NB4 (cell line): ENCODE measurements at regions not wholly inside any gene's neighbourhood (a gene's known extent, or its start where the extent isn't known, plus 50 kb on each side); places are given as distances from the start of the nearest gene placed in this dataset.

Source experiments
- MYC ChIP-seq: IDR thresholded peaks from 2 replicates; pipeline ENCODE4 v1.6.1; 2011; ENCODE audit warnings: low read depth, low read length
- TF ChIP-seq, protein P1 (sequence below): IDR thresholded peaks from one replicate; pipeline ENCODE4 v1.5.1; 2012; ENCODE audit warnings: low read depth, low read length
- TF ChIP-seq, protein P2 (sequence below): IDR thresholded peaks from 2 replicates; pipeline ENCODE4 v1.6.1; 2011; ENCODE audit warnings: low read depth, low read length

DNA sequence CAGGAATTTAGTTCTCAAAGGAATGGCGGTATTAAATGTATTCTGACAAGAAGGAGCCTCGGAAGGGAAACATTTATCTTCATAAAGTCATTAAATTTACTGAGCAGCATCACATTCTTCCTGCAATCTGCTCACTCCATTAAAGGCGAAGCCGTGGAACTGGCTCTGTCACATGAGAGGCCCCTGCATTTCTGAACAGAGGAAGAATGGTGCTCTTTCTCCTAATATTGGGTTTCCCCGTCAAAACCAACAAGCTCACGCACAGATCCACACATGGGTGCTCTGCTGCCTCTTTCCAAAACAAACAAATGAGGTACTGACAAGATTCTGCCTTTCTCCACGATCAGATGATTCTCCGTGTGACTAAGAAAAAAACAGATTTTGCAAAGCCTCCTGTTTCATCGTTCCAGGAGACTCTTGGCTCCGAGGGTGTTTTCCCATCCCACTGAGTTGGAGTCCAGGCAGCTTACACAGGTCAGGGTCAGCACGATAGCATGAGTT, 191.2 kb downstream of the IDS start:
- TF ChIP-seq, protein P1, sequence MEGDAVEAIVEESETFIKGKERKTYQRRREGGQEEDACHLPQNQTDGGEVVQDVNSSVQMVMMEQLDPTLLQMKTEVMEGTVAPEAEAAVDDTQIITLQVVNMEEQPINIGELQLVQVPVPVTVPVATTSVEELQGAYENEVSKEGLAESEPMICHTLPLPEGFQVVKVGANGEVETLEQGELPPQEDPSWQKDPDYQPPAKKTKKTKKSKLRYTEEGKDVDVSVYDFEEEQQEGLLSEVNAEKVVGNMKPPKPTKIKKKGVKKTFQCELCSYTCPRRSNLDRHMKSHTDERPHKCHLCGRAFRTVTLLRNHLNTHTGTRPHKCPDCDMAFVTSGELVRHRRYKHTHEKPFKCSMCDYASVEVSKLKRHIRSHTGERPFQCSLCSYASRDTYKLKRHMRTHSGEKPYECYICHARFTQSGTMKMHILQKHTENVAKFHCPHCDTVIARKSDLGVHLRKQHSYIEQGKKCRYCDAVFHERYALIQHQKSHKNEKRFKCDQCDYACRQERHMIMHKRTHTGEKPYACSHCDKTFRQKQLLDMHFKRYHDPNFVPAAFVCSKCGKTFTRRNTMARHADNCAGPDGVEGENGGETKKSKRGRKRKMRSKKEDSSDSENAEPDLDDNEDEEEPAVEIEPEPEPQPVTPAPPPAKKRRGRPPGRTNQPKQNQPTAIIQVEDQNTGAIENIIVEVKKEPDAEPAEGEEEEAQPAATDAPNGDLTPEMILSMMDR: no peak
- TF ChIP-seq, protein P2, sequence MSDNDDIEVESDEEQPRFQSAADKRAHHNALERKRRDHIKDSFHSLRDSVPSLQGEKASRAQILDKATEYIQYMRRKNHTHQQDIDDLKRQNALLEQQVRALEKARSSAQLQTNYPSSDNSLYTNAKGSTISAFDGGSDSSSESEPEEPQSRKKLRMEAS: no peak
- TF ChIP-seq MYC: no peak
